ENCODE measurements at regions not wholly inside any gene's neighbourhood (a gene's known extent, or its start where the extent isn't known, plus 50 kb on each side); places are given as distances from the start of the nearest gene placed in this dataset.
A peak's percentile ranks its signal among the peaks of the same experiment; 100 is the strongest.

DNA sequence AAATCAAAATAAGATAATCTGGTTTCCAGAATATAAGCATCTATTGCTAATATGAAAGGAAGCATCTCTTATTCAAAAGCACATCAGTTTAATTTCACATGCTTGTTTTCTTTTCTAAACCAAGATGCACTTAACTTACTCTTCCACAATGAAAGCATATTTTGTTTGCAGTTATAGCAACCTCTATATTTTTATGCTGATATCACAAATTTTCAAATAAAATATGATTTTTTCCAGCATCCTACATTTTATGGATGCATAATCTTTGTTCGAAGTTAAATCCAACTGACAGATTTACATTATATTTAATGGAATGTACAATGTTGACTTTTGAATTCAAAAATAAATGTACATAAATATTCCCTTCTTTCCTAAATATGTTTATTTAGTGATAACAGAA lies 978.3 kb upstream of the B3GALT2 start:
- no peak for DNase-seq (ENCODE audit: low spot score)

- DNase-seq (ENCODE audit: low spot score): no peak
Observed at GRCh38 chr1:194161591-194161990, 975.2 kb upstream of the B3GALT2 start.

- no peak for DNase-seq (ENCODE audit: low spot score)
Observed at GRCh38 chr1:194159941-194160340, 973.5 kb upstream of the B3GALT2 start.

GRCh38 chr1:194155962-194156361 lies 969.5 kb upstream of the B3GALT2 start:
- DNase-seq (ENCODE audit: low spot score): no peak

GRCh38 chr1:194151056-194151455 lies 964.6 kb upstream of the B3GALT2 start:
- no peak for DNase-seq (ENCODE audit: low spot score)

DNA sequence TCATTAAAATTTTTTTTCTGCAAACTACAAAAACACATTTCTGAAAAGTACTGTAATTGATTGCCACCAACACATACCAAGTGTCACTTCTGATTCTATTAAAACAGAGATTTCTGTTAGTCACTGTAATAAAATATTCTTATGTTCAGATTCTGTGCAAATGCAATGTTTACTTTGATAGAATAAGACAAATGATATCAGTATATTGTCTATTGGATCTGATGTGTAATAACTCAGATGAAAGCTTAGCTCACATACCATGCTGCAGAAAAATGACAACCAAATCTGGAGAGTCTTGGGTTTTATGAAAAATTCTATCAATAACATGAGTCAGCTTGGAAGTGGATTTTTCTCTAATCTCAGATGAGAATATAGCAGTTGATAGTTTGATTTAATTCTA lies 963.8 kb upstream of the B3GALT2 start:
- DNase-seq (ENCODE audit: low spot score): no peak

- DNase-seq (ENCODE audit: low spot score): no peak
Observed at GRCh38 chr1:194133152-194133551, 946.7 kb upstream of the B3GALT2 start.

DNA sequence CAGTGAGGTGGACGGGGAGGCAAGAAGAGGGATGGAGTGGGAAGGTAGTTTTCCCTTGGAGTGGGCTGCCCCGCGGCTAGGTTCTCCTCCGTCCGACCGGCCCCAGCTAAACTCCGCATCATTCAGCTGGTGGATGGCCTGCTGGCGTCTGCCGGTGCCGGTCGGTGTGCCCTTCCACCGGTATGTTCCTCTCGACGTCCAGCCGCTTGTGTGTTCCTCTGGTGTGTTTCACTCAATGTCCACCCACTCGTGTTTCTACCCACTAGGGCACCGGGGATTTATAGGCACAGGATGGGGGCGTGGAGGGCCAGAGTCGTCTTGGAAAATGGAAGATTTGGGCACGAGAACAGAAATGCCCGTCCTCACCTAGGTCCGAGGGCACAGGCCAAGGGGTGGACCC lies 931.7 kb upstream of the B3GALT2 start:
- no peak for DNase-seq (ENCODE audit: low spot score)

- no peak for DNase-seq (ENCODE audit: low spot score)
Observed at GRCh38 chr1:194117582-194117981, 931.2 kb upstream of the B3GALT2 start.

DNA sequence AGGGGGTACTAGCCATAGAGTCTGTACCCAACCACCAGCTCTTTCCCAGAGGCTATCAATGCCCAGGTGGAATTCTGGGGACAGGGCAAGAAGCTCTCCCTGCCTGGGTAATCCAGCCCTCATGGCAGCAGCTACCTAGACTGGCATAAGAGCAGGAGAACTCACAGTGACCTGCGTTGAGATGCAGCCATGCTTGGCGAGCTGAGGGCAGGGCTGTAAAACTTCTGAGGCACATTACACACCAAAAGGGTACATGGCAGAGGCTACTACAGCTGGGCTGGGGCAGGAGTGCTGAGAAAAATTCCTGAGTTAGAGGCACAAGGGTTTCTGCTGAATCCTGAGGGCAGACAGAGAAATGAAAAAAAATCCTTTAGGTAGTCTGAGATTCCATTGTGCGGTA lies 927.9 kb upstream of the B3GALT2 start:
- DNase-seq (ENCODE audit: low spot score): no peak

- no peak for DNase-seq (ENCODE audit: low spot score)
Observed at GRCh38 chr1:194105381-194105780, 919.0 kb upstream of the B3GALT2 start.

DNA sequence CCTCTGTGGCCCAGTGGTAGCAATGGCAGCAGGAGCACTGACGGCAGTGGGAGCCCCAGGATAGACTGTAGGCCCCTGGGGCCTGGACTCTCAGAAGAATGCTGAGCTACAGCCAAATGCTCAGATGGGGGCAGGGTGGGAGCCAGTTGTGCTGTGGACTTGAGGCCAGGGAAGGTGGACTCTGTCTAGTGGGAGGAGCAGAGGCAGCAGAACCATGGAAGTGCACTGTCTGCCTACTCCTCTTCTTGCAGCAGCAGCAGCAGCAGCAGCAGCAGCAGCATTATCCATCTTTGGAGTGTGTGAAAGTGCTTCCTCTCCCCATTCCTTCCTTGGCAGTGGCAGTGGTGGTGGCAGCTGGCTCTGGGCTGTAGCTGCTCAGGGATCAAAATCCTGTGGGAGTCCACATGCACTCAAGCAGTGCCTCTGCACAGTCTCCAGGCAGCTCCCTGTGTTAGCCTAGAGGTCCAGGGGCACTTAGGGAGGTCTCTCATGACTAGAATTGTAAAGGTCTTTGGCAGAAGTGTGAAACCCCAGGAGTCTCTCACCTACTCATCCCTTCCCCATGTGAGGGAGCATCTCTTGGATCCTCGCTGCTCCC lies 917.9 kb upstream of the B3GALT2 start:
- peak; percentile 49 for DNase-seq (ENCODE audit: low spot score)

GRCh38 chr1:194103516-194104246 lies 917.3 kb upstream of the B3GALT2 start:
- peak; percentile 50 for DNase-seq (ENCODE audit: low spot score)

- DNase-seq (ENCODE audit: low spot score): no peak
Observed at GRCh38 chr1:194103101-194103500, 916.7 kb upstream of the B3GALT2 start.

DNA sequence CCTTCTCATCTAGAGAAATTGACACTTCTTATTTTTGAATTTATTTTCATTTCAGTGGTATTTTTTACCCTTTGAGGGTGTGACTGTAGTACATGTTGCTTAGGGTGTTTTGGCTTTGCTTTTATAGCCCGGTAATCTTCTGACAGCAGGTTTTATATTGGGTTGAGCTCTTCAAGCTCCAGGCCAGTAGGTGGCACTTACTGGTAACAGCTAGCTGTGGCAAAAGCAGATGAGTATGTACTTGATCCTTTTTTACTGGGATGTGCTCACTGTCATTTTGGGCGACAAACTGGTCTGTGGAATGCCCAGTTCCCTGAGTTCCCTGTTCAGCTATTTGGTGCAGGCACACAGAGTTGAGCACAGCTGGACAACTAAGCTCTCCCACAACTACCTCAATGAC lies 916.2 kb upstream of the B3GALT2 start:
- no peak for DNase-seq (ENCODE audit: low spot score)

GRCh38 chr1:194084755-194085154 lies 898.3 kb upstream of the B3GALT2 start:
- no peak for DNase-seq (ENCODE audit: low spot score)

DNA sequence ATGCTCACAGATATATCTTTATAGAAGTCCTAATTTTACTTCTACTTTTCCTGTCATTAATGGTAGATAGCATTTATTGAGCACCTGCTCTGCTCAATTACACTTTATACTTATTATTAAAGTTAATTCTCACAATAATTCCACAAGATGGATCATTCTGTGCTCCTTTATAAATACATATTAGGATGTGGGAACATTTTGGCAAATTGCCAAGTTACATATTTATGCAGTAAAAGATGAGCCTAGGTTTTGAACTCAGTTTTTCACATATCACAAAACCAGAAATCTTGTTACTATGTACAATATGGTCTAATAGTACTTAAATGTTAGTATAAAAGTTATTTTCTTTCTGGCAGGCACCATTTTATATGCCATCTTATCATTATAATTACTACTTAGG lies 895.0 kb upstream of the B3GALT2 start:
- DNase-seq (ENCODE audit: low spot score): no peak

DNA sequence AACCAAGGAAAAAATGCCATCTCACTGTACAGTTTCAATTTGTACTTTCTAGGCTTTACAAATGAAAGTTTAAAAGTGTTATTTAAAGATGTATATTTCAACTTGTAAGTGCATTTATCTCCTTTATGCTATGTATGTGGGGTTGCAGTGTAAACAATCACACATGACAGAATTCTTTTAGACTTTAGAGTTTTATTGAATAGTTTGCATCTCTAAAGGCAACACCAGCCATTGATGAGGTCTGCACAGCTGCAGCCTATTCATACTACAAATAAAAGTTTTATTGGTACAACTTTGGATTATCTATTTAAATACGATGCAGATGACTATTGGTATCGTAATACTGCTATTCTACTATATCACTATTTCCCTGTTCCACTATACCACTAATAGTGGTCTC lies 894.4 kb upstream of the B3GALT2 start:
- DNase-seq (ENCODE audit: low spot score): no peak

DNA sequence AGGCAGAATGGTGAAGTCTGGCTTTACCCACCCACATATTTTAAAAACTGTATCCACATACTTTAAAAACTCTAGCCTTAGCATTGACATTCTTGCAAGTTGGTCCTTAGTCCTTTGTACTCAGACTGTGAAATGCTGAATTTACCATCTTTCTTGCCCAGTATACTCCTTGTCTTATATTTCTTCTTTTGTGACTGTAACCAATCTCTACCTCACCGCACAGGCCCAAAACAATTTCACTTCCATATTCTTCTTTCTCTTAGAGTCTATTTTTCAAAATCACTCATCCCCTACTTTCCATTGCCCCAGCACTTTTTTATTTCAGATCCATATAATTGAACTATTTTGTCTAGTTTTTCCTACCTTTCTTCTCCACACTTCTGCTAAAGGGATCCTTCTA lies 892.4 kb upstream of the B3GALT2 start:
- no peak for DNase-seq (ENCODE audit: low spot score)

DNA sequence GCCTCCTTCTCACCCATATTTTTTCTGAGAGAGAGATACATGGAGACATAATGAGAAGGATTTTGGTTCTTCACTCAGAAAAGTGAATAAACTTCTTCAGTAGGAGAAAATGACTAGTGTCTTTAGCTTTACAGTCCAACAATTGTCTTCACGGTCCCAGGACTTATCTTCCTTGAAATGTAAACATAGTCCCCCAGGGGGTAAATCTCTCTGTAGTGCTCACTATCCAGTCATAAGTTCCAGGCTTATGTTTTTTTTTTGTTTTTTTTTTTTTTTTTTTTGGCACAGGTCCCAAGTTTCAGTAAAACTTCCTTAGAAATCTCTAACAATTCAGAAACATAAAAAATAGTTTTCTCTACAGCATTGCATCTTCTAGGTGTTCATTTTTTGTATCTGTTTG lies 890.2 kb upstream of the B3GALT2 start:
- no peak for DNase-seq (ENCODE audit: low spot score)

GRCh38 chr1:194073833-194074232 lies 887.4 kb upstream of the B3GALT2 start:
- DNase-seq (ENCODE audit: low spot score): no peak

DNA sequence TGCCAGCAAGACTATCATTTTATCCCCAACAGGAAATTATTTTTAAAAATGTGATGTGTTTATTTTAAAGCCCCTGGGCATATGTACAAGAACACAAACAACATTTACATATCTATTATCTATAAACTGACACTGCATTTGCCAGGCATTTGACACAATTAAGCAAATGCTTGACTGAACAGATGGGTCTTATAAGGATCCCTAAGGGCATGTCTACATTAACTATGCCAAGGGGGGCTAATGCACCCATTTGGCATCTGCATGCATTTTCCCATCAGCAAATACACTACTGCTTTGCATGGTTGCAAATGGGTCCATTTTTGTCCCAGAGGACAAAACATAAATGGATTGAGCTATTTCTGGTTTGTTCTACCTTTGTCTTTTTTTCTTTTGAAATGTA lies 884.8 kb upstream of the B3GALT2 start:
- DNase-seq (ENCODE audit: low spot score): no peak

GRCh38 chr1:194069831-194070218 lies 883.4 kb upstream of the B3GALT2 start:
- no peak for DNase-seq (ENCODE audit: low spot score)

DNA sequence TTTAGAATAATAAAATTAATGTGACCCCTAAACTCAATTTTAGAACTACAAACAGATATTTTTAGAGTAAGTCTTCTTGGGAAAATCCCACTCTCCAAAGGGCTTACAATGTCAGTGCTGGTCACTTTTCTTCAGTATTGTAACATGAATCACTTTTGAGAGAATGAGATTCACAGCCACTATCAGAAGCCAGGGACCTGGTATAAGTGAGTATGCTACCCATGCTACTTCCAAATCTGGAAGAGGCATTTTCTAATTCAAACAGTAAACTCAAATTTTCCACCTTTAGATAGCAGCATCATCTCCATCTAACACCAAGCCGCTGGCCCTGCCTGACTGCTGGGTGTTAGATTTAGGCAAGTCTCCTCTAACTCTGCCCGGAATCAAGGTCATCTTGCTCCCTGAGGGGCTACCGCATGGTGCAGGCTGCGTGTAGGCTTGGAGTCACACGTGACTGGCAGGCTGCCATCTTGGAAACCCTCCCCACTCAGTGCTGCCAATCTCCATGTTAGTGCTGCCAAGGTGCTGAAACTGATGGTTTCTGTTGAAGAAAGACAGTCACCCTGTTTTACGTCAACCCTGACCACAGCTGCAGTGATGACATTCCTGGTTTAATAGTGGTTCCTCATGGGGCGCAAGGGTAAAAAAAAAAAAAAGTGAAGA lies 882.9 kb upstream of the B3GALT2 start:
- DNase-seq (ENCODE audit: low spot score): no peak

Data from left forelimb (tissue), 1 donor.